HG03103 (cell line): ENCODE measurements at regions not wholly inside any gene's neighbourhood (a gene's known extent, or its start where the extent isn't known, plus 50 kb on each side); places are given as distances from the start of the nearest gene placed in this dataset.

ENCODE experiments used
- ATAC-seq: cut with Tn5 transposase; IDR thresholded peaks from one replicate; pipeline ENCODE4 v1.9.1; 2021; ENCODE audit warnings: low read depth; ENCODE audit not compliant: unreplicated experiment

DNA sequence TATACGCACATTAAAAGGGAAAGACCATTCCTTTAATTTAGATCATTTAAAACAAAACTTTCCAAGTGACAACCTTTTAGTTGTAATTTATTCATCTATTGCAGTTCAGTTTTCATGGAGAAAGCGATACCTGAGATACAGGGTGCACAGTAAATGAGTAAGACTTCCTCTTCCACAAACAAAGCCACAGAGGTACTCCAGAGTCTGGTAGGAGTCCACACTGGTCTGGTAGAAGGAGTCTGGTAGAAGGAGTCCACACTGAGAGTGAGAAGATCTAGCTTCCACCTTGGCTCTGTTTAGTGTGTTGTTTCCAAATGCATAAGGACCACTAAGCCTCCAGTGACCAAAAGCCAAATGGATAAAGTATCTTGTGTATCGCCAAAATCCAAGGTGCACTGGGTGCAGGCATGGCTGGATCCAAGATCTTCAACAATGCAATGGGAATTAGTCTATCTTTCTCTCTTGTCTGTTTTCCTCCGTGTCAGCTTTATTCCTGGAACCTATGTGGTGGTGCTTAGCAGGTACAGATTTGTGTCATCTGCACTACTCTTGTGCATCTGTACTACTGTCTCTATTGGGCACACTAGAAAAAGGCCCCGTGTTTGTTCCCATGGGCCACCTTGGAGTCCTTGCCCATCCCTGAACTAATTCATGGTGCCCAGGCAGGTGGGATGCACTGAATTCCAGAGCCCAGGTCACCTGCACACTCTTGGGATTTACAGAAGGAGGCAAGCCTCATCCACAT, 331.1 kb downstream of the BCL11B start:
- no peak for ATAC-seq

DNA sequence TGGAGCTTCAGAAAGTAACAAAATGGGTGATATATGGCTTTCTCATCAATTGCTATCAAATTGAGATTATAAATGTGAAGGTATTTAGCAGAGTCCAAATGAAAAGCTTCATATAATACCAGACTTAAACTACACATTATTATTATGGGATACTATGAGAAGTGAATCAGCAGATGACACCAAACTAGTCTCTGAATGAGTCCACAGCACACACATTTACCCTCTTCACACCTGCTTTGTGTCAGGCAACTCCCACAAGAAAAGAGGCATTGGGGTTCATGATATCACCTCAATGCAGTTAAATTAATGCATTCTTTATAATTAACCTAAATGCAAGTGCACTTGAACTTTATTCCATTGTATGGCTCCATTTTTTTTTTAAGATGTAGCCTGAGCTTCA, 330.5 kb downstream of the BCL11B start:
- no peak for ATAC-seq

DNA sequence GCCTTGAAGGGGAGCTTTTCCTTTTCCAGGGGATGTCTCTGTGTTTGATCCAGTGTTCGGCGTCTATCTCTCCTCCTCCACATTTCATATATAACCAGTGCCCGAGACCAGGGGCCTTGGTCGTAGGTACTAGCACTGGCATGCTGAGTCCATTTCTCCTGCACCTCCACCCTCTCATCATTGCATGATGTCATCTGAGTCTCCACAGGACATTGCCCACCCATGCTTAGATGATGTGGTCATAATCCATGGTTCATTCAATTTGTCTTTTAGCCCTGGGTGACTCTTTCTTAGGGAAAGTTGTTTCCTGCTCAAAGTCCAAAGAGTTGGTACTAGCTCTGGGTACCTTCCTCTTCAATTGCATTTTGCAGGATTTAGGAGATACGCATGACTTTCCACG, 328.1 kb downstream of the BCL11B start:
- no peak for ATAC-seq

- ATAC-seq: no peak
Measured at GRCh38 chr14:98944989-98945388, 327.0 kb downstream of the BCL11B start.

DNA sequence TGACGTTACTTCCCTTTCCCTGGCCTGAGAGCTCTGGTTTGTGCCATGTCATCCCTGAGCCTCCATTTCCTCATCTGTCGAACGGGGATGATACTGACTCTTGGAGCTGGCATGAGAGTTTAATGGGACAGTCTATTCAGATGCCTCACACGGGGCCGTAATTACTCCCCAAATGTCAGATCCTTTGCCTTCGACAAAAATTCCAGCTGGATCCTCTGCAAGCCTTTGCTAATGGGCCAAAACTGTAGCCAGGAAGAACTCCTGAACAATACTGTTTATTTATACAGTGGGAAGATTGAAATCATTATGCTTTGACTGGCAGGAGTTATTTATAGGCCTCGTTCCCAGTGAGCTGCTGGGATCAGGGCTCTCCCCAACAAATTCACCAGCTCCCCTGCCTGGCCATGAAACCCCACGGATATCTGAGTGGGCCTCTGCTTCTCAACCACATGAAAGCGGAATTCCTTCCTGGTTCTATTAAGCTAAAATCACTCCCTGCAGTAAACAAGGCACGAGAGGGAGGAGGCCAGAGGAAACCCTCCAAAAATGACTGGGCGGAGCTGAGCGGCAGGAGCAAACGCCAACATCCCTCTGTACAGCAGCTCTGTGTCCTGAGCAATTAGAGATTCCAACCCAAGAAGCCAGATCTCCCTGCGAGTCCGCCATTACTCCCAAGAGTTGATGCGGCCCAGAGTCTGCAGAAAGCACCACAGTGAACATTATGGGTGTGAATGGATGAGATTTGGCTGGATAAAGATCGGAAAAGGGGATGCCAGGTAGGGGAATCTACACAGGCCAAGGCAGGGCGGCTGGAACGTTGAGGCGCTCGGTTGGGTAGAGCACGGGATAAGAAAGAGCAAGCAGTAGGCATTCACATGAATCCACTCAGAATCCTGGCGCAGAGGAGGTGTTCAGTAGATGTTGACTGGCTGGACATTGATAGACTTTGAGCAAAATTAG, 326.1 kb downstream of the BCL11B start:
- ATAC-seq: no peak

- no peak for ATAC-seq
Measured at GRCh38 chr14:98946940-98947339, 325.1 kb downstream of the BCL11B start.

- ATAC-seq: no peak
Measured at GRCh38 chr14:98947911-98948595, 323.9 kb downstream of the BCL11B start.

DNA sequence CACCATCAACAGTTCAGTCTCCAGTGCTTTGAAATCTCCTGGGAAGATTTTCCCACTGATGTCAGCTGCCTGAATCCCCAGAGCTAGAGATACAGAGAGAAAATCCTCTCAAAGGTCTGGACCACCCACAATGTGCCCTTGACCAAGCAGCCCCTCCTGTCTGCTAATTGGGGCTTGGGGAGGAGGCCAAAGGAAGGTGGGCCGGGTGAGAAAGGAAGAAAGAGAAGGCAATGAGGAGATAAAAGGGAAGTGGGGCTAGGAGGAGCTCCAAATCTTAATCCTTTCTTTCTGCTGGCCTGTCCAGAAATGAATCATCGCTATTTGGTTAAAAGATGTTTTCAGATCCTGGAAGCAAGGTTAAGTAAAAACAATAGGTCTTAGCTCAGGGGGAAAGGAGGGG, 322.9 kb downstream of the BCL11B start:
- ATAC-seq: no peak

GRCh38 chr14:98949481-98950135, 322.4 kb downstream of the BCL11B start:
- no peak for ATAC-seq

DNA sequence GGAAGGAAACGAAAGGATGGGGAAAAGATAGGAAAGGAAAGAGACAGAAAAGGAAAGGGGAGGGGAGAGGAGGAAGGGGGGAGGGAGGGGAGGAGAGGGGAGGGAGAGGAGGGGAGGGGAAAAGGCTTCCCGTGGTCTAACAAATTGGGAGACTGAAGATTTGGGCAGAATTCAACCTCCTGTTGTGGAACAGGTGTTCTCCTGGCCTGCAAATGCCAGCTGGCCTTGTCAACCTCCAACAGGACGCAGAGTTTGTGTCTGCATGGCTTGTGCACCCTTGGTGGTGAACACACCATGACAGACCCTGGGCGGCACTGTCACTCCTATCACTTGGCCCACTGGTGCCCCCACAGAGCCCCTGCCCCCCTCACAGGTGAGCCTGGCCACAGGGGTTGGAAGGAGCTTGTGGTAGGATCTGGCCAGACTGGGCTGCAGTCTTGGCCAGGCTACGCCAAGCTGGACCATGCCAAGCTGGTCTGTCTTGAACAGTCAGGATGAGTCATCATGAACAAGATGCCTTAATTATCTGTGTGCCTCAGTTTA, 321.6 kb downstream of the BCL11B start:
- ATAC-seq: no peak

DNA sequence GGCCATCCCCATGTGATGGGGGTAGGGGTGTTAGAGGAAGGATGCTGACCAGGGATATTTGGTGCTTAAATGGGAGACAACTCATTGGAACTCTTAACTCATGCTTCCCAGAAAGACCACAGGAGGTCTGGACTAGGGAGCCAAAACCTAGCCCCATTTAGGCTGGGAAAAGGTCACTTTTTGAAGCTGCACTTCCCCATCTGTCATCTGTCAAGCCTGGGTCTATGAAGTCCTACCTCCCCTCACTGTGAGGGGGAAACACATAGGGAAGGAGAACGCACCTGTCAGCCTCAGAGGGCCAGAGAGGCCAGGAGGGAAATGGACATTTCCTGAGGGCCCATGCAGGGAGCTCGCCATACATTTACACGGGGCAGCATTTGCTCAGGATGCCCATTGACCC, 321.0 kb downstream of the BCL11B start:
- ATAC-seq: no peak

GRCh38 chr14:98951521-98952152, 320.4 kb downstream of the BCL11B start:
- no peak for ATAC-seq

GRCh38 chr14:98952593-98953350, 319.2 kb downstream of the BCL11B start:
- no peak for ATAC-seq

DNA sequence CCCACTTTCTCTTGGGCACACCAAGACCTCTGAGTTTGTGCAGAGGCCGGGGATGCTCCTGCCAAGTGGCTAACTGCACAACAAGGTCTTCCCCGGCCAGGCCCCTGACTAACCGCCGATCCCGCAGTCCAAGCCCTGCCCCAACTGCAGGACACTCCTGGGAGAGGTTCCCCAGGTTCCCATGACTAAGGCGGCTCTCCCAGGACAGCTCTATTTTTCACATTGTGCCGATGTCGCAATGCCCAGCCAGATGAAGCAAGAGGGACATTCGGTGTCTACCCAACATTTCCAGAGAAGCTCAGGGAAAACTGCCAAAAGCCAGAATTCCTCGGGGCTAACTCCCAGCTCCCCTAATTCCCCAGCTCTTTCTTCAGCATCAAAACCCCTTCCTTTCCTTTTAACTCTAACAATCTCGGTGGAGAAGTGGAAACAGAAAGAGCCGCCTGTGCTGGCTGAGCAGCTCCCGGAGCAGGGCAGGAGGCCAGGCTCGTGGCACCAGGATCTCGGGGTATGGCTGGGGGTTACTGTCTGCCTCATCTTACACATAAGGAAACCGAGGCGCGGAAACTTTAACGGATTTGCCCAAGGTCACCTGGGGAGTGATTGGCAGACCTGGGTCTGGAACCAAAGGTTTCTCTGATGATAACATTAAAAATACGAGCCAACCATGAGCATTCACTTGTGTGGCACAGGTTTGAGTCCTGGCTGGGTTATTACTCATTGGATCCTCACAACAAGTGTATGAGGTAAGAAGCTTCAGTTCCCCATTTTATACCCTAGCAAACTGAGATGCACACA, 318.2 kb downstream of the BCL11B start:
- no peak for ATAC-seq

GRCh38 chr14:98954349-98955000, 317.5 kb downstream of the BCL11B start:
- no peak for ATAC-seq

- no peak for ATAC-seq
Measured at GRCh38 chr14:98955036-98955740, 316.8 kb downstream of the BCL11B start.

GRCh38 chr14:98955741-98956070, 316.3 kb downstream of the BCL11B start:
- ATAC-seq: no peak
